Upper lobe of left lung (tissue), 4 donors: ENCODE measurements at regions not wholly inside any gene's neighbourhood (a gene's known extent, or its start where the extent isn't known, plus 50 kb on each side); places are given as distances from the start of the nearest gene placed in this dataset.

ENCODE experiments used
- POLR2A ChIP-seq, 4 donors: fragments of 450-650 bp; IDR thresholded peaks; one replicate each; pipeline ENCODE4 v1.5.1; 2016 to 2017; ENCODE audit warnings: antibody characterized with exemption in 4 of 4, mild to moderate bottlenecking in 2 of 4
- TF ChIP-seq, protein P1 (sequence below), 6 experiments: fragments of 450-650 bp in 4 of 6; fragments of 200-600 bp in 2 of 6; sonication (generic) in 2 of 6; IDR thresholded peaks; one replicate each; pipeline ENCODE4 v1.5.1; 2016 to 2019; ENCODE audit warnings: antibody characterized with exemption in 6 of 6

DNA sequence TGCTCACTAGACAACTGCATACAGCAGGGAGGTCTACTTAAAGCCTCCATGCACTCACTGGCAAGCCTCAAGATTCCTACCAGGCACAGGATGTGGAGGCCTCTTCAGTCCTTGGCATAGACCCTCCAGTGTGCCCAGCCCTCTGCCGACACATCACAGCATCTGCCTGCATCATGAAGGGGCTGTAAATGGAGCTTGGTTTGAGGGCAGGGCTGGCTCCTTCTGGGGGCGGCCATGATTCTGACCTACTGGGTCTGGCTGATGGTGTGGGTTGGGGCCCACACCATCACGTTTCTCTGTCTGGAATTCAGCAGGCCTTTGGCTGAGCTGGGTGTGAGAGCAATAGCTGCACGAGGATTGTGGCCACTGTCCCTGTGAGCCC lies 84.9 kb upstream of the SHB start:
- TF ChIP-seq, protein P1, sequence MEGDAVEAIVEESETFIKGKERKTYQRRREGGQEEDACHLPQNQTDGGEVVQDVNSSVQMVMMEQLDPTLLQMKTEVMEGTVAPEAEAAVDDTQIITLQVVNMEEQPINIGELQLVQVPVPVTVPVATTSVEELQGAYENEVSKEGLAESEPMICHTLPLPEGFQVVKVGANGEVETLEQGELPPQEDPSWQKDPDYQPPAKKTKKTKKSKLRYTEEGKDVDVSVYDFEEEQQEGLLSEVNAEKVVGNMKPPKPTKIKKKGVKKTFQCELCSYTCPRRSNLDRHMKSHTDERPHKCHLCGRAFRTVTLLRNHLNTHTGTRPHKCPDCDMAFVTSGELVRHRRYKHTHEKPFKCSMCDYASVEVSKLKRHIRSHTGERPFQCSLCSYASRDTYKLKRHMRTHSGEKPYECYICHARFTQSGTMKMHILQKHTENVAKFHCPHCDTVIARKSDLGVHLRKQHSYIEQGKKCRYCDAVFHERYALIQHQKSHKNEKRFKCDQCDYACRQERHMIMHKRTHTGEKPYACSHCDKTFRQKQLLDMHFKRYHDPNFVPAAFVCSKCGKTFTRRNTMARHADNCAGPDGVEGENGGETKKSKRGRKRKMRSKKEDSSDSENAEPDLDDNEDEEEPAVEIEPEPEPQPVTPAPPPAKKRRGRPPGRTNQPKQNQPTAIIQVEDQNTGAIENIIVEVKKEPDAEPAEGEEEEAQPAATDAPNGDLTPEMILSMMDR (IDR thresholded peaks at IDR 0.05): no peak
- TF ChIP-seq POLR2A (IDR thresholded peaks at IDR 0.05): no peak
